ENCODE measurements at regions not wholly inside any gene's neighbourhood (a gene's known extent, or its start where the extent isn't known, plus 50 kb on each side); places are given as distances from the start of the nearest gene placed in this dataset.

- 0 out of 2 replicates have a peak, but pooled peaks cover 4% of the 10 kb centered on the region for H3K9me3 ChIP-seq (ENCODE audit: insufficient read depth, low read depth, low read length)
- H3K27ac ChIP-seq (ENCODE audit: low read depth, low read length) = no peak overlapping the region
- 20% methylated on average over 3 of the region's 4 CpGs for WGBS
- peaks cover 14% of the 10 kb centered on the region for H3K4me1 ChIP-seq (ENCODE audit: insufficient read depth, low read length)
- H3K9ac ChIP-seq (ENCODE audit: low read depth, low read length) = no peak overlapping the region
- H3K36me3 ChIP-seq (ENCODE audit: insufficient read depth, low read length) = no peaks in the 10 kb centered on the region
- H3K27me3 ChIP-seq (ENCODE audit: insufficient read depth, low read length) = no peaks in the 10 kb centered on the region
- no peak overlapping the region for H3K4me3 ChIP-seq (ENCODE audit: low read length)
Observed at GRCh38 chr15:70309716-70310115, 212.0 kb upstream of the TLE3 start.

DNA sequence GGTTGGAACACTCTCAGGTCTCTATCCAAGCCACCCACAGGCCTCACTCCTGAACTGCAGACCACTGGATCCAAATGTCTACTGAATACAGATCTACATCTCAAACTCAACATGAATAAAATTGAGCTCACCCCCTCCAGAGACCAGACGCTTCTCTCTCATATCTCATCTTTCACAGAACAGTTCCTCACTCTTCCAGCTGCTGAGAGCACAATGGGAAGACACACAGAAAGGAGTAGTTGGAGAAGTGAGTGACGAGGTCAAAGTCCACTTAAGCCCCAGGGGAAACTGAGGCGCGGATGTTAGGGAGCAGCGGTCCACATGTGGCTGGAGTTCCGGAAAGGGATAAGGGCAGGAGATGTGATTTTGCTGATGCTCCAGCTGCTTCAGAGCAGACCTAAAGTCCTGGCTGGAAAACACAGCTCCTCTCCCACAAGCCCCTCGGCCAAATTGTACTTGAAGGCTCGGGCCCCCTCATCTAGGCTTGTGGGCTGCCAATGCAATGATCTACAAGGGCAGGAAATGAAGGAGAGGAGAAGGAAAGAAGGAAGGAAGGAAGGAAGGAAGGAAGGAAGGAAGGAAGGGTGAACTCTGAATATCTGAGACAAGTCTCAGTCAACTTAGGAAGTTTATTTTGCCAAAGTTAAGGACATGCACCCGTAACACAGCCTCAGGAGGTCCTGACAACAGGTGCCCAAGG lies 211.2 kb upstream of the TLE3 start:
- no peaks in the 10 kb centered on the region for H3K27me3 ChIP-seq (ENCODE audit: insufficient read depth, low read length)
- H3K27ac ChIP-seq (ENCODE audit: low read depth, low read length) = no peak overlapping the region
- H3K9me3 ChIP-seq (ENCODE audit: insufficient read depth, low read depth, low read length) = 0 out of 2 replicates have a peak, but pooled peaks cover 4% of the 10 kb centered on the region
- no peaks in the 10 kb centered on the region for H3K36me3 ChIP-seq (ENCODE audit: insufficient read depth, low read length)
- no peak overlapping the region for H3K4me3 ChIP-seq (ENCODE audit: low read length)
- H3K4me1 ChIP-seq (ENCODE audit: insufficient read depth, low read length) = peaks cover 6% of the 10 kb centered on the region
- no peak overlapping the region for H3K9ac ChIP-seq (ENCODE audit: low read depth, low read length)
- 92% methylated on average over 9 of the region's 9 CpGs for WGBS

DNA sequence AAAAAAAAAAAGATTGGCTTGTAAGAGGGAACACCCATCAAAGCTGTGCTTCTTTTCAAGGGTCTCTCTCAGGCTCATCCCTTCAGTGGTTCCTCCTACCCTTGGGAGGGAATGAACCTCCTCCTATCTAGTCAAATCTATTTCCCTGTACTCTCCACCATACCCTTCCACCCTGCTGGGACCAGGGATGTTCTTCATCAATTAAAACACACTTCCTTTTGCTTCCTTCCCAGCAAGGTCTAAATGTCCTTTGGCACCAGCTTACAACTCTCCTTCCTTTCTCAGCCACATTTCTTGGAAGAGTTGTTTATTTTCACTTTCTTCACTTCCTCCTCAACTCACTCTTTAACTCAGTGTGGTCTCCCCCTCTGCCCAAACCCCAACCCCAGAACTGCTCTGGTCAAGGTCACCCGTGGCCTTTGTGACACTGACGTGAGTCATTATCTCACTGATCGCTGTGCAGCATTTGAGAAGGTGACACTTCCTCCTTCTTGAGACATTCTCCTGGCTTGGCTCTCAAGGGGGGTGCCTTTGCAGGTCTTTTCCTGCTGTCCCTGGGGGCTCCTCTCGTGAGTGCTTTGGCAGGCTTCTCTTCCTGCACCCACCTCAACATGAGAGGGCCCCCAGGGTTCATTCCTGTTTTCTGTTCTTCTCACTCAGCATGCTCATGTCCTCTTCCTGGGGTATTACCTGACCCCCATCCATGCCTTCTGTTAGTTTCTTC lies 210.5 kb upstream of the TLE3 start:
- H3K4me1 ChIP-seq (ENCODE audit: insufficient read depth, low read length) = peaks cover 3% of the 10 kb centered on the region
- 83% methylated on average over 4 of the region's 4 CpGs for WGBS
- H3K27me3 ChIP-seq (ENCODE audit: insufficient read depth, low read length) = no peaks in the 10 kb centered on the region
- 0 out of 2 replicates have a peak, but pooled peaks cover 4% of the 10 kb centered on the region for H3K9me3 ChIP-seq (ENCODE audit: insufficient read depth, low read depth, low read length)
- H3K9ac ChIP-seq (ENCODE audit: low read depth, low read length) = no peak overlapping the region
- no peak overlapping the region for H3K27ac ChIP-seq (ENCODE audit: low read depth, low read length)
- no peak overlapping the region for H3K4me3 ChIP-seq (ENCODE audit: low read length)
- H3K36me3 ChIP-seq (ENCODE audit: insufficient read depth, low read length) = no peaks in the 10 kb centered on the region

DNA sequence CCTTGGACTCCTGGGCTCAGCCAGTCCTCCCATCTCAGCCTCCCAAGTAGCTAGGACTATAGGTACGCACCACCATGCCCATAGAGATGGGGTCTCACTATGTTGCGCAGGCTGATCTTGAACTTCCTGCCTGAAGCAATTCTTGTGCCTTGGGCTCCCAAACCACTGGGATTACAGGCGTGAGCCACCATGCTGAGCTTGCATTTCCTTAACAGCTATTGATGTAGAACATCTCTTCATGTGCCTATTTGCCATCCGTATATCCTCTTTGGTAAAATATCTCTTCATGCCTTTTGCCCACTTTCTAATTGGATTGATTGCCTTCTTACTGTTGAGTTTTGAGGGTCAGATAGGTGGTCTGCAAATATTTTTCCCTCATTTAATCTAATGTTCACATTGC lies 208.9 kb upstream of the TLE3 start:
- H3K4me1 ChIP-seq (ENCODE audit: insufficient read depth, low read length) = peaks cover 3% of the 10 kb centered on the region
- H3K9ac ChIP-seq (ENCODE audit: low read depth, low read length) = no peak overlapping the region
- 0 out of 2 replicates have a peak, but pooled peaks cover 4% of the 10 kb centered on the region for H3K9me3 ChIP-seq (ENCODE audit: insufficient read depth, low read depth, low read length)
- no peak overlapping the region for H3K4me3 ChIP-seq (ENCODE audit: low read length)
- no peaks in the 10 kb centered on the region for H3K36me3 ChIP-seq (ENCODE audit: insufficient read depth, low read length)
- WGBS = 92% methylated on average over 4 of the region's 4 CpGs
- no peaks in the 10 kb centered on the region for H3K27me3 ChIP-seq (ENCODE audit: insufficient read depth, low read length)
- no peak overlapping the region for H3K27ac ChIP-seq (ENCODE audit: low read depth, low read length)

- H3K9me3 ChIP-seq (ENCODE audit: insufficient read depth, low read depth, low read length) = 0 out of 2 replicates have a peak, but pooled peaks cover 4% of the 10 kb centered on the region
- H3K9ac ChIP-seq (ENCODE audit: low read depth, low read length) = no peak overlapping the region
- H3K27ac ChIP-seq (ENCODE audit: low read depth, low read length) = no peak overlapping the region
- no peak overlapping the region for H3K4me3 ChIP-seq (ENCODE audit: low read length)
- H3K4me1 ChIP-seq (ENCODE audit: insufficient read depth, low read length) = peaks cover 3% of the 10 kb centered on the region
- no peaks in the 10 kb centered on the region for H3K27me3 ChIP-seq (ENCODE audit: insufficient read depth, low read length)
- WGBS = 90% methylated on average over 2 of the region's 6 CpGs
- no peaks in the 10 kb centered on the region for H3K36me3 ChIP-seq (ENCODE audit: insufficient read depth, low read length)
Observed at GRCh38 chr15:70306081-70306480, 208.4 kb upstream of the TLE3 start.

GRCh38 chr15:70303981-70304380 lies 206.3 kb upstream of the TLE3 start:
- Histone ChIP-seq H3K9me3 (ENCODE audit: insufficient read depth, low read depth, low read length) (0 out of 2 replicates have a peak, but pooled peaks cover 4% of the 10 kb centered on the region), H3K27me3 (ENCODE audit: insufficient read depth, low read length) (no peaks in the 10 kb centered on the region), H3K9ac (ENCODE audit: low read depth, low read length) (no peak overlapping the region), H3K27ac (ENCODE audit: low read depth, low read length) (no peak overlapping the region), H3K4me3 (ENCODE audit: low read length) (no peak overlapping the region), H3K4me1 (ENCODE audit: insufficient read depth, low read length) (no peaks in the 10 kb centered on the region; the same call in 1 of the 2 replicates), H3K36me3 (ENCODE audit: insufficient read depth, low read length) (no peaks in the 10 kb centered on the region)
- WGBS = 97% methylated on average over 4 of the region's 4 CpGs

- H3K9me3 ChIP-seq (ENCODE audit: insufficient read depth, low read depth, low read length) = 0 out of 2 replicates have a peak, but pooled peaks cover 4% of the 10 kb centered on the region
- no peak overlapping the region for H3K4me3 ChIP-seq (ENCODE audit: low read length)
- H3K9ac ChIP-seq (ENCODE audit: low read depth, low read length) = no peak overlapping the region
- H3K27me3 ChIP-seq (ENCODE audit: insufficient read depth, low read length) = no peaks in the 10 kb centered on the region
- no peaks in the 10 kb centered on the region for H3K4me1 ChIP-seq (ENCODE audit: insufficient read depth, low read length)
- H3K27ac ChIP-seq (ENCODE audit: low read depth, low read length) = no peak overlapping the region
- no peaks in the 10 kb centered on the region for H3K36me3 ChIP-seq (ENCODE audit: insufficient read depth, low read length)
- WGBS = 92% methylated on average over 1 of the region's 1 CpG
Observed at GRCh38 chr15:70302360-70302759, 204.6 kb upstream of the TLE3 start.

DNA sequence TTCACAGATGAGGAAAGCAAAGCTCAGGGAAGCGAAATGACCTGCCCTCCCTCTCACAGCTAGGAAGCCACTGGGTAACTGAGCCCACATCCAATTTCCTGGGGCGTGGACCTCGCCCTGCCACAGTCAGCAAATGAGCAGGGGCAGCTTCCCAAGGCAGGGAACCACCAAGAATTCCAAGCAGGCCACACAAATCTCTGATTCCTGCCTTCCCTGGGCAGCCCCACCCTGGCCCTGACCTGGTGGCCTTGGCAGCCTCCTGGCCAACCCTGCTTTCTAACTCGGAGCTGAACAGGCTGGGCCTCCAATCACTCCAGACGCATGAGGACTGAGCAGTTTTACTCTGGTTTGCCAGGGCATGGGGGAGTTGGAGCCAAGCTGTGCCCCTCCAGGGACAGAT lies 203.7 kb upstream of the TLE3 start:
- no peaks in the 10 kb centered on the region for H3K4me1 ChIP-seq (ENCODE audit: insufficient read depth, low read length)
- WGBS = 91% methylated on average over 5 of the region's 5 CpGs
- no peak overlapping the region for H3K9ac ChIP-seq (ENCODE audit: low read depth, low read length)
- no peaks in the 10 kb centered on the region for H3K27me3 ChIP-seq (ENCODE audit: insufficient read depth, low read length)
- no peak overlapping the region for H3K27ac ChIP-seq (ENCODE audit: low read depth, low read length)
- no peaks in the 10 kb centered on the region for H3K36me3 ChIP-seq (ENCODE audit: insufficient read depth, low read length)
- H3K4me3 ChIP-seq (ENCODE audit: low read length) = no peak overlapping the region
- H3K9me3 ChIP-seq (ENCODE audit: insufficient read depth, low read depth, low read length) = 0 out of 2 replicates have a peak, but pooled peaks cover 4% of the 10 kb centered on the region

DNA sequence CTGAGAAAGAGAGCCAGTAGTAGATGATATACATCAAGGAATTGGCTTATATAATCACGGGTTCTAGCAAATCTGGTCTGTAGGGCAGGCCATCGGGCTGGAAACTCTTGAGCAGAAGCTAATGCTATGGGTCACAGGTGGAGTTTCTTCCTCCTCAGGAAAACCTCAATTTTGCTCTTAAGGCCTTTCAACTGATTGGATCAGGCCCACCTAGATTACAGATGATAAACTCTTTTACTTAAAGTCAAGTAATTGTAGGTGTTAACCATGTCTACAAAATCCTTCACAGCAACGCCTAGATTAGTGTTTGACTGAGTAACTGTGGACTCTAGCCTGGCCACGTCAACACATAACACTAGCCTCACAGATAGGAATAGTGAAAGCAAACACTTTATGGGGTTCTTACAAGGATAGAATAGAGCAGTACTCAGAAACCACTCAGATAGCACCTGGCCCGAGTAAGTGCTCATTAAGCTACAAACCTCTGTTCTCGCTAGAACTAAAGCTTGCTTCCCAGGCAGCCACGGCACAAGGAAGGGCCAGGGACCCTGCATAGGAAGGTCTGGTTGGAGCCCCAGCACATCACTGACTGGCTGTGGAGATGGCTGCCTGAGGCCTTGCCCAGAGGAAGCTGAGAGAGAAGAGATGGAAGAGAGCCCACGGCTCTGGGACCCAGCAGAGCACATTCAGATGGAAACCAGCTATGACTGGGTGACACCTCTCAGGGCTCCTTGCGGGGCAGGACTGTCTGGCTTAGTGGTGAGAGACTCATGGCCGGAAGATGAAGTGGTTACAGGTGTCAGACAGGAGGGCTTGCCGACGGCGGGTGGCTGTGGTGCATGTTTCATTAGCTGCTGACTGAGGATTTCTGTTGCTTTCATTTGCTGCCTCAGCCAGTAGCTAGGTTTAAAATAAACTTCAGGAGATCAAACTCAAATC lies 202.5 kb upstream of the TLE3 start:
- Histone ChIP-seq H3K27me3 (ENCODE audit: insufficient read depth, low read length) (no peaks in the 10 kb centered on the region), H3K9me3 (ENCODE audit: insufficient read depth, low read depth, low read length) (0 out of 2 replicates have a peak, but pooled peaks cover 4% of the 10 kb centered on the region), H3K27ac (ENCODE audit: low read depth, low read length) (no peak overlapping the region), H3K9ac (ENCODE audit: low read depth, low read length) (no peak overlapping the region), H3K36me3 (ENCODE audit: insufficient read depth, low read length) (no peaks in the 10 kb centered on the region), H3K4me1 (ENCODE audit: insufficient read depth, low read length) (no peaks in the 10 kb centered on the region), H3K4me3 (ENCODE audit: low read length) (no peak overlapping the region)
- 90% methylated on average over 13 of the region's 13 CpGs for WGBS

DNA sequence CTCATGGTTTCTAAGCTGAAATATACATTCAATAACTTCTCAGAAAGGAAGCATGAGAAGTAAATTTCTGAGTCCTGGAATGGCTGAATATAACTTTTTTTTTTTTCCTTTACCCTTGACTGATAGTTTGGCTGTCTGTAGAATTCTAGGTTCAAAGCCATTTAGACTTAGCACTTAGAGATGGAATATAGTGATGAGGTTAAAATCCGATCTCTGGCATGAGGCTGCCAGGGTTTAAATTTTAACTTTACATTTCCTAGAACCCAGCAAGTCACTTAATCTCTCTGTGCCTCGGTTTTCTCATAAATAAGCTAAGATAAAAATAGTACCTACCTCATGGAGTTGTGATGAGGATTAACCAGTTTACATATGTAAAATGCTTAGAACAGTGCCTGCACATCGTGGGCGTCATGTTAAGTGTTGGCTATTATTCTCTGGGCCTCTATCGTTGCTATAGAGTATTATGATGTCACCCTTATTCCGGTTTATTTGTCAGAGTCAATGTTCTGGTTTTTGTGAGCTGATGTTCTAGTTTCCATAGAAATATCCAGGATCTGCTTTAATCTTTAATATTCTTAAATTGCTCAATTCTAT lies 199.8 kb upstream of the TLE3 start:
- no peaks in the 10 kb centered on the region for H3K9me3 ChIP-seq (ENCODE audit: insufficient read depth, low read depth, low read length)
- no peaks in the 10 kb centered on the region for H3K4me1 ChIP-seq (ENCODE audit: insufficient read depth, low read length)
- H3K27me3 ChIP-seq (ENCODE audit: insufficient read depth, low read length) = no peaks in the 10 kb centered on the region
- H3K4me3 ChIP-seq (ENCODE audit: low read length) = no peak overlapping the region
- no peak overlapping the region for H3K27ac ChIP-seq (ENCODE audit: low read depth, low read length)
- WGBS = 85% methylated on average over 4 of the region's 6 CpGs
- no peak overlapping the region for H3K9ac ChIP-seq (ENCODE audit: low read depth, low read length)
- H3K36me3 ChIP-seq (ENCODE audit: insufficient read depth, low read length) = no peaks in the 10 kb centered on the region
